PFSK-1 (cell line): ENCODE measurements at regions not wholly inside any gene's neighbourhood (a gene's known extent, or its start where the extent isn't known, plus 50 kb on each side); places are given as distances from the start of the nearest gene placed in this dataset.

Experiments
- FOXP2 ChIP-seq: optimal IDR thresholded peaks from 2 replicates; pipeline ENCODE3; 2011; ENCODE audit warnings: borderline replicate concordance, control low read depth, inconsistent platforms; ENCODE audit not compliant: insufficient read depth; ENCODE audit errors: extremely low read length, extremely low read depth
- POLR2AphosphoS5 ChIP-seq: IDR thresholded peaks from 2 replicates; pipeline ENCODE4 v1.6.1; 2012; ENCODE audit warnings: low read depth, mild to moderate bottlenecking, control low read depth, low read length, moderate library complexity
- SIN3A ChIP-seq: IDR thresholded peaks from 2 replicates; pipeline ENCODE4 v1.6.1; 2012; ENCODE audit warnings: mild to moderate bottlenecking, low read length, moderate library complexity, borderline replicate concordance; ENCODE audit not compliant: insufficient read depth
- TAF1 ChIP-seq: IDR thresholded peaks from 2 replicates; pipeline ENCODE4 v1.6.1; 2012; ENCODE audit warnings: low read length, control low read depth, borderline replicate concordance; ENCODE audit not compliant: insufficient read depth
- TF ChIP-seq, protein P1 (sequence below), 2 experiments: IDR thresholded peaks; 2 replicates each; pipeline versions ENCODE4 v1.6.1 to v1.8.0; 2011 to 2012; ENCODE audit warnings: low read depth in 2 of 2, low read length in 2 of 2, control low read depth in 1 of 2, inconsistent platforms in 1 of 2, mild to moderate bottlenecking in 1 of 2, moderate library complexity in 1 of 2; ENCODE audit not compliant: insufficient read depth in 1 of 2

DNA sequence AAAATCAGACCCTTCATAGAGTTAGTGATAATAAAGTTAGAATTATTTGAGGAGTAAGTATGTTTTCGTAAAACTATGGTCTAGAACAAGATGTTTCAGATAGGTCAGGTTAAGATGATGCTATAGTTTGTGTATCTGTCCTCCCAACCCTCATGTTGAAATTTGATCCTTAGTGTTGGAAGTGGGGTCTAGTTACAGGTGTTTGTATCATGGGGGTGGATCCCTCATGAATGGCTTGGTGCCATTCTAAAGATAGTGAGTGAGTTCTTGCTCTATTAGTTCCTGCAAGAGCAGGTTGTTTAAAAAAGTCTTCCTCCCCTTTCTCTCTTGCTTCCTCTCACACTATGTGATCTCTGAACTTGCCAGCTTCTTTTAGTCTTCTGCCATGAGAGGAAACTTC, 707.3 kb upstream of the FOXG1 start:
- TF ChIP-seq SIN3A, result no peak
- TF ChIP-seq POLR2AphosphoS5, result no peak
- no peak for TF ChIP-seq TAF1
- TF ChIP-seq FOXP2, result no peak
- TF ChIP-seq, protein P1, sequence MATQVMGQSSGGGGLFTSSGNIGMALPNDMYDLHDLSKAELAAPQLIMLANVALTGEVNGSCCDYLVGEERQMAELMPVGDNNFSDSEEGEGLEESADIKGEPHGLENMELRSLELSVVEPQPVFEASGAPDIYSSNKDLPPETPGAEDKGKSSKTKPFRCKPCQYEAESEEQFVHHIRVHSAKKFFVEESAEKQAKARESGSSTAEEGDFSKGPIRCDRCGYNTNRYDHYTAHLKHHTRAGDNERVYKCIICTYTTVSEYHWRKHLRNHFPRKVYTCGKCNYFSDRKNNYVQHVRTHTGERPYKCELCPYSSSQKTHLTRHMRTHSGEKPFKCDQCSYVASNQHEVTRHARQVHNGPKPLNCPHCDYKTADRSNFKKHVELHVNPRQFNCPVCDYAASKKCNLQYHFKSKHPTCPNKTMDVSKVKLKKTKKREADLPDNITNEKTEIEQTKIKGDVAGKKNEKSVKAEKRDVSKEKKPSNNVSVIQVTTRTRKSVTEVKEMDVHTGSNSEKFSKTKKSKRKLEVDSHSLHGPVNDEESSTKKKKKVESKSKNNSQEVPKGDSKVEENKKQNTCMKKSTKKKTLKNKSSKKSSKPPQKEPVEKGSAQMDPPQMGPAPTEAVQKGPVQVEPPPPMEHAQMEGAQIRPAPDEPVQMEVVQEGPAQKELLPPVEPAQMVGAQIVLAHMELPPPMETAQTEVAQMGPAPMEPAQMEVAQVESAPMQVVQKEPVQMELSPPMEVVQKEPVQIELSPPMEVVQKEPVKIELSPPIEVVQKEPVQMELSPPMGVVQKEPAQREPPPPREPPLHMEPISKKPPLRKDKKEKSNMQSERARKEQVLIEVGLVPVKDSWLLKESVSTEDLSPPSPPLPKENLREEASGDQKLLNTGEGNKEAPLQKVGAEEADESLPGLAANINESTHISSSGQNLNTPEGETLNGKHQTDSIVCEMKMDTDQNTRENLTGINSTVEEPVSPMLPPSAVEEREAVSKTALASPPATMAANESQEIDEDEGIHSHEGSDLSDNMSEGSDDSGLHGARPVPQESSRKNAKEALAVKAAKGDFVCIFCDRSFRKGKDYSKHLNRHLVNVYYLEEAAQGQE (IDR thresholded peaks at IDR 0.05; ENCODE audit: insufficient read depth in 1 of 2, low read depth in 2 of 2, low read length in 2 of 2), result no peak

DNA sequence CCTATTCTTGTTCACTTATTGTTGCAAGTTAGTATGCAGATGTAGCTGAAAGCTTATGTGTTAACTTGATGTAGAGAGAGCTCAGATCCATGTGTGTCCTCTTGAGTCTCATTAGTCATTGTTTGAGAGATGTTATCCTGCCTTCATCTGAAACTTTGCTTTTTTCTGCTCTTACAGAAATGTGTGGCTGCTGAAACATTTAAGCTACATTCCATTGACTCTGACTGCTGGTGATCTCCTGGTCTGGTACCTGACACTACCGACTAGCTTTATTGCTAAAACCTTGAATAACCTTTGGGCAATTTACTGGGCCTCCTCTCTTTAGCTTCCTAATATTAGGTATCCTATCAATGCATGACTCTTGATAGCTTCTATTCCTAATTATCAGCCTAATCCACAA, 705.6 kb upstream of the FOXG1 start:
- TF ChIP-seq FOXP2 (no peak), POLR2AphosphoS5 (no peak), TAF1 (no peak)
- TF ChIP-seq, protein P1 (IDR thresholded peaks at IDR 0.05; ENCODE audit: insufficient read depth in 1 of 2, low read depth in 2 of 2, low read length in 2 of 2), result no peak

DNA sequence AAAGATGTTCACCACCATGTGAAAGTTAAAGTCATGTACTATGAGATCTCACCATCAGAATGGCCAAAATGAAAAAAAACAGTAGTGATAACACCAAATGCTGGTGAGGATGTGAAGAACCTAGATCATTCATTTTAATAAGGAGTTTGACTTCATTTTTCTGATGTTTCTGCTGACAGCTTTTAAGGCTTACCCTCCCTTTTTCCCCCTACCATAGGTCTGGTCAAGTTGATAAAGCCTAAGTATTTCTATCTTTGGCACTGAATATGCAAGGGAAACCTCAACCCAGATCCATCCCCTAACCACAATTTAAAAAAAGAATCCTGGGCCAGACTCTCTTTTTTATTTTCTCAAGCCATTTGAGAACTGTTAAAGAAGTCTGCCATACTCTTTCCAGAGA, 689.6 kb upstream of the FOXG1 start:
- TF ChIP-seq, protein P1 (IDR thresholded peaks at IDR 0.05; ENCODE audit: insufficient read depth in 1 of 2, low read depth in 2 of 2, low read length in 2 of 2), result no peak
- TF ChIP-seq TAF1, result no peak
- TF ChIP-seq SIN3A, result no peak
- no peak for TF ChIP-seq POLR2AphosphoS5

DNA sequence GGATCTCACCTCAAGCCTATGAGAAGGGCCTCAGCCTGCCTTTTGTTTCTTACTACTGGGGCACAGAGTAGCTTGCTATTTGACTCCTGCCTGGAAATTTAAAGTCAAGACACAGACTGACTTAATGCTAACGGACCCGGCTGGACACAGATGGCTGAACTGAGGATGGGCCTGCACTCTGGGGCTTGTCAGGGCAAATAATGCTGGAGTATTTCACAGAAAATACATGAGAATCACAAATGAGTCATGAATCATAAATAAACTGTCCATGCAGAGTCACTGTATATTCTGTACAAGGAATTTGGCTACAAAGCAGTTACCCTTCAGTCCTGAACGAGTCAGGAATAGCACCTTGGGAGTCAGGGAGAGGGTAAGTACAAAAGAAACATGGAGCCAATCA, 683.2 kb upstream of the FOXG1 start:
- TF ChIP-seq SIN3A (no peak), TAF1 (no peak), POLR2AphosphoS5 (no peak), FOXP2 (no peak)
- TF ChIP-seq, protein P1 (IDR thresholded peaks at IDR 0.05; ENCODE audit: insufficient read depth in 1 of 2, low read depth in 2 of 2, low read length in 2 of 2), result no peak

DNA sequence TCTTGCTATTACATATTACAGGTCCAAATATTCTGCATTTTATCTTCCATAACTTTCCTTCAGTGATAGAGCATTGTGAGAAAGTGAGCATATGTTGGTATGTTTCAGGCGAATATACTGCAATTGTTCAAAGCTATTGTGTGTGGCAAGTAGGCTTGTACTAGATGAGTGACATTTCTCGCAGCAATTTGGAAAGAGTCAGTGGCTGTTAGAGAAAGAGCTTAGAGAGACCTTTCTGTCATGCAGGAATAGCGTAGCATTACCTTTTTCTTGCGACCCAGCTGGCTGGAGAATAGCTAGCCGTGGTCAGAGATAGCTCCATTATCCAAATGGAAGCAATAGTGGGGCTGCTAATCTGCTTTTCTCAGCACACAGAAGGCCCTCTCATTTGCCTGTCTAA, 678.5 kb upstream of the FOXG1 start:
- TF ChIP-seq SIN3A (no peak), TAF1 (no peak), FOXP2 (no peak), POLR2AphosphoS5 (no peak)
- TF ChIP-seq, protein P1 (IDR thresholded peaks at IDR 0.05; ENCODE audit: insufficient read depth in 1 of 2, low read depth in 2 of 2, low read length in 2 of 2), result no peak
